Posterior vena cava (tissue), 2 donors: ENCODE measurements at regions not wholly inside any gene's neighbourhood (a gene's known extent, or its start where the extent isn't known, plus 50 kb on each side); places are given as distances from the start of the nearest gene placed in this dataset.
"Not testable (repeated sequence)": the region's sequence is repeated elsewhere in the genome, so short reads cannot be mapped to it uniquely, and the experiment has no call there.

ENCODE experiments used
- DNase-seq: peaks from one replicate; pipeline ENCODE4 v3.0.0-alpha.2; 2020; ENCODE audit warnings: low spot score
- intact Hi-C, 2 donors: fragments of 100-400 bp; cut with DNase I; formaldehyde crosslinking; loops; one replicate each; pipeline versions ENCODE4 v1.14.1 to v1.14.2; 2022 to 2023
- donor health status: DM: yes; HTN: yes; CAD: no.
- donor health status: DM: yes; HTN: yes; CAD: no.

DNA sequence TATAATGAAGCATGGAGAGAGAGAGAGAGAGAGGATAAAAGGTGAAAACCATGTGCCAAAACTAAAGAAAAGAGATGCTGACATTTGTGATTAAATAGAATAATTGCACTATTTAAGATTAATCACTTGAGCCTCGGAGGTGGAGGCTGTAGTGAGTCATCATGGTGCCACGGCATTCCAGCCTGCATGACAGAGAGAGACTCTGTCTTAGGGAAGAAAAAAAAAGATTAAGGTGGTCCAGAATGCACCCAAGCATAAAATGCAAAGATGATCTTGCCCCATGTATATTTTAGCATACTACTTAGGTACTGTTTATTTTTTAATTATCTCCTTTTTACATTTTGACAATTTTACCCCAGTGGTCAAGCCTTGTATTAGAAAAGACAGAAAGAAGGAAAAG is 742.5 kb downstream of the SPATA31A1 start:
- DNase-seq, result peak; percentile 5
- intact Hi-C loops, result not testable (repeated sequence)

DNA sequence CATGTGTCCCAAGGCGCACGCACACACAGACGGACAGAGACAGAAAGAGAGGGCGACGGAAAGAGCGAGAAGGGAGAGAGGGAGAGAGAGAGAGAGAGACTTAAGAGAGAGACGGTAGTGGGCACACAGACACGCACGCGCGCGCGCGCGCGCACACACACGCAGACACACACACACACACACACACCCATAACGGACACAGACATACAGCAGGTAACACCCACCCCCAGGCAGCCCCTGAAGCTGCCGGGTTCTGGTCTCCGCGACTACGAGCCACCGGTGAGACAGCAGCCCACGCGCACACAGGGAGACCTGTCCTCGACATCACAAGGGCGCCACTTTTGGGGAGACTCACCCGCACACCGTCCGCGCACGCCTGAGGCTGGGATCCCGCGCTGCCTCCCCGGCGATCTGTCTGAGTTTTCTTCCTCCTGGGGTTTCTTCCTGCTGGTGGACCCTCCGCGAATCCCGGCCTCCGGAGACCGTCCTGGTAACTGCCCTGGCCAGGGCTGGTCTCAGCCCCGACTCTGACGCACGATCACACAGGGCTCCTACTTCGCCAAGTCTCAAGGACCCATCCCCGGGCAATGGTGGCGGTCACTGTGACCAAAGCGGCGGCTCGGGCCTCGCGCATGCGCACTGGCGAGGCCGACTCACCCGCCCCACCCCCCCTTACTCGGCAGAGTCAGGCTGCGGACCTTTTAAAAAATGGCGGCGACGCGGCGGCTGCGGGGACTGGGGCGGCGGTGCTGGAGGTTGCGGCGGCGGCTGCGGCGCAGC is 750.7 kb downstream of the SPATA31A1 start:
- peak; percentile 80 for DNase-seq
- intact Hi-C loops, result not testable (repeated sequence)

- intact Hi-C loops, DNase-seq: not testable (repeated sequence)
Observed at GRCh38 chr9:40106783-40107248, 751.3 kb downstream of the SPATA31A1 start.

GRCh38 chr9:40107251-40107650 is 751.8 kb downstream of the SPATA31A1 start:
- DNase-seq, intact Hi-C loops: not testable (repeated sequence)

DNA sequence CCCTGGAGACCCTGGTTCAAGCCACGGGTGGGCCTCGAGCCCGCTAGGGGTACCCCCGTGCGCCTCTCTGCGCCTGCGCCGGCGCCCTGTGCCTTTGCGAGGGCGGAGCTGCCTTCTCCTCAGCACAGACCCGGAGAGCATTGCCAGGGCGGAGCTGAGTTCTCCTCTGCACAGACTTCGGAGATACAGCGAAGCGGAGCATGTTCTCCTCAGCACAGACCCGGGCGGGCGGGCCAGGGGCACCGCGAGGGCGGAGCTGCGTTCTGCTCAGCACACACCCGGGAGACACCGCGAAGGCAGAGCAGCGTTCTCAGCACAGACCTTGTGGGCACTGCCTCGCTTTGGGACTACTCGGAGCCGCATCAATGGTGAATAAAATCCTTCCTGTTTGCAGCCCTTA is 753.0 kb downstream of the SPATA31A1 start:
- DNase-seq, intact Hi-C loops: not testable (repeated sequence)

GRCh38 chr9:40110751-40111150 is 755.3 kb downstream of the SPATA31A1 start:
- DNase-seq, intact Hi-C loops: not testable (repeated sequence)

GRCh38 chr9:40111571-40111970 is 756.1 kb downstream of the SPATA31A1 start:
- DNase-seq, result peak; percentile 24
- intact Hi-C loops, result not testable (repeated sequence)

- intact Hi-C loops, DNase-seq: not testable (repeated sequence)
Observed at GRCh38 chr9:40130598-40130997, 775.1 kb downstream of the SPATA31A1 start.

DNA sequence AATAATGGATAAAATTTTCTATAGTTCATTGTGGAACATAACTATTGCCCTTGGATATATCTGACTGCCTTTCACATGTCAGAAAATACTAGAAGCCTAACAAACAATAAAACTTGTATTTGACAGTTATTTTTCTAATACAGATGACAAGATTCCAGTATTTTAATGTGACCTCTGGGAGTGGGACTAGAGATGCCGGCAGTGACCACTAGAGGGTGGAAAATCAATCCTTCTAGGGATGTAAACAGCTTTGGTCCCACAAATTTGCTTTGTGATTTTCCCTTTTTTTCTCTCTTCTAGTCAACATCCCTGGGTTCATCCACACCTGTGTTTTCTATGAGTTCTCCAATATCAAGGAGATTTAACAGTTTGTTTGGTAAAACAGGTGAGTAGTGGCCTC is 813.7 kb downstream of the SPATA31A1 start:
- intact Hi-C loops, DNase-seq: not testable (repeated sequence)

- DNase-seq, result not testable (repeated sequence)
Observed at GRCh38 chr9:40173316-40173715, 817.8 kb downstream of the SPATA31A1 start.

GRCh38 chr9:40174035-40174434 is 818.6 kb downstream of the SPATA31A1 start:
- intact Hi-C loops, DNase-seq: not testable (repeated sequence)

More at GRCh38 chr9:40173316-40173715, 817.8 kb downstream of the SPATA31A1 start:
- intact Hi-C loops, result not testable (repeated sequence)

DNA sequence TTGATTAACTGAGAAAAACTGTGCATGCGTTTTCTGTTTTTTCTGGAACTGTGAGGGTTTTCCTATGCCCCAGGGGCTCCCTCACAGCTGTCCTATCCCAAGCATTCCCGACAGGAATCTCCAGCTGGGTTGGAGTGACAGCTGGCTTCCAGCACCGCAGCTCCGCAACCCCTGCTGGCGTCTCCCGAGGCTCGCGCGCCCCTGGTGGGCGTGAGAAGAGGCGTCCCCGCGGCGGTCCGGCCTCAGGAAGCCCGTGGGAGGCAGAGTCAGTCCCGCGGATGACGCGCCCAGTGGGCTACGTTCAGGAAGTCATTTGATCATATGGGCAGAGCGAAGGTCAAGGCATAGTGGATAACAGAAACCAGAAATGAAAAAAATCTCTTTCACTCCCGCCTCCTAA is 821.9 kb downstream of the SPATA31A1 start:
- DNase-seq, intact Hi-C loops: not testable (repeated sequence)

DNA sequence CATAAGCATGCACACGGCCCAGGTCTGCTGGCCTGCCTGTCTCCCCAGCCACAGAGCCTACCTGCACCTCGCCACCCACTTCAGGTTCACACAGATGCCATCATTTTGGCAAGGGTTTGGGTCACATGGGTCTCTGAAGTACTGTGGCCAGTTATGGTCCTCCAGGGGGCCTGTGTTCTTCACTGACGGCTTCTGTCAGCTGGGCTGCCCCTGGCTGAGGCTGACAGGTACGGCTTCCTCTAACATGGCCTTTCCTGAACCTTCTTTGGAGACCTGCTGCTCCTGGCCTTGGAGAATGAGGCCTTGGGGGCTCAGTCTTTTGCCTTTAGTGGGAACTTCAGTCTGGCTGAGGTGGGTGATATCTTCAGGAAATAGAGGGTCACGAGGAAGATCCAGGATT is 835.9 kb downstream of the SPATA31A1 start:
- intact Hi-C loops, DNase-seq: not testable (repeated sequence)

DNA sequence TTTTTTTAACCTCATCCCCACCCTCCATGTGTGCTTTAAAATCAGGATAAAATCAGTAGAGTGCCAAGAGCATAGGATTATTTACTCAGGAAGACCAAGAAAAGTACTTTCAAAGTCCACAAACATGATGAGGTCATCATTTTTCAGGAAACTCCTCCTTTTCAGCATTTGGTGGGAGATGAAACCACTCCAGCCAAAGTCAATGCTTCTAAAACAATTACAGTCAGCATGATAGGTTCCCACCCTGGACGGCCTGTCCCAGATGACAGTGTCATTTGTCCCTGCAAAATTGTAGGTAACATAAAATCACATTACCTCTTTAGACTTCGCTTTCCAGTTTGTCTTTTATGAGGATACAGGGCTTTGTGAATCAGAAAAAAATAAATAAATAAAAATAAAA is 836.7 kb downstream of the SPATA31A1 start:
- intact Hi-C loops, DNase-seq: not testable (repeated sequence)

DNA sequence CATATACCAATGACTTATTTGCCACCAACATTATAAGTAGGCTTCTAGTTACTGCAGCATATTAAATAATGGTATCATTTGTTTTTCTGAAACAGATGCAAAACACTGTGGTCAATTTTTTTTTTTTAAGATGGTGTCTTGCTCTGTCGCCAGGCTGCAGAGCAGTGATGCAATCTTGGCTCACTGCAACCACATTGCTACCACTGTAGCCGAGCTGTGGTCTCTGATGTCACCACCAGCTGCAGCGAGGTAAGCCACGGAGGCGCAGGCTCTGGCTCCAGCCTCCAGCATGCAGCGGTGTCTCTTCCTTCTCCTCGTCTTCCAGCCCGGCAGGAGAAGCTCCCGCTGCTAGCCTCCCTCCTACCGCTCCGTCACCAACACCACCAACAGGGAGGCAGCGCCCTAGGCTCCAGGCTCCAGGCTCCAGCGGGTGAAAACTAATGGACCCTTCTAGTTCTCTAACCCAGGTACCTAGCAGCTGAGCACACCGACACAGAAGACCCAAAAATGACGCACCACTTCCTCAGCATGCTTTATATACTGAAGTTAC is 840.8 kb downstream of the SPATA31A1 start:
- DNase-seq, result peak; percentile 50
- intact Hi-C loops, result not testable (repeated sequence)

DNA sequence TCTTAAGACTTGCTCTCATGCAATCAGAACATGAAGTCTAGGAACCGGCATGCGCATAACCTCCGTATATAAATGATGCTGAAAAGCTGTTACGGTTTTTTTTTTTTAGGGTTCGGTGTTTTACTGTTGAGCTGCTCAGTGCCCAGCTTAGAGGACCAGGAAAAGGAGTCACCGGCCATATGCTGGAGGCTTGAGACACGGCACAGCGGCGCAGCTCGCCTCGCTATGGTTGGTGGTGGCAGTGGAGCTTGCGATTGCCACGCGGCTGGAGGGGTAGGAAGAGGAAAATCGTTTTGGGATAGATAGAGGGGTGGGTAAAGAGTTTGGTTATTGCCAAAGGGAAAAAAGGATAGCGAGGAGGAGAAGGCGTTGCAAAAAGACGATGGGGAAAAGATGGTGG is 841.3 kb downstream of the SPATA31A1 start:
- peak; percentile 38 for DNase-seq
- intact Hi-C loops, result not testable (repeated sequence)

GRCh38 chr9:40221596-40222233 is 866.2 kb downstream of the SPATA31A1 start:
- peak; percentile 36 for DNase-seq
- intact Hi-C loops, result not testable (repeated sequence)

GRCh38 chr9:40222617-40223200 is 867.2 kb downstream of the SPATA31A1 start:
- DNase-seq, result peak; percentile 35
- intact Hi-C loops, result not testable (repeated sequence)

DNA sequence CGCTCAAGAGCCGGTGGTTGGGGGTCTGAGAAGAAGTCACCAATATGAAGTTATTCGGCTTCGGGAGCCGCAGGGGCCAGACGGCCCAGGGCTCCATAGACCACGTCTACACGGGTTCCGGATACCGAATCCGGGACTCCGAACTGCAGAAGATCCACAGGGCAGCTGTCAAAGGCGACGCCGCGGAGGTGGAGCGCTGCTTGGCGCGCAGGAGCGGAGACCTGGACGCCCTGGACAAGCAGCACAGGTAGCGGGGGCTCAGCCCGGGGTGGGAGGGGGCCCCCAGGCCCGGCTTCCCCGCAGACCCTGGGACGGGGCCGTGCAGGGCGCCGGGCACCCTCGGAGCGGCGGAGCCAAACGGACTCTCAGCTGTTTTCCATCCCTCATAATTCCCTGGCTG is 867.9 kb downstream of the SPATA31A1 start:
- intact Hi-C loops, result not testable (repeated sequence)

More for the DNA sequence above, 867.9 kb downstream of the SPATA31A1 start:
- DNase-seq, result not testable (repeated sequence)
